Loucy (cell line): ENCODE measurements at regions not wholly inside any gene's neighbourhood (a gene's known extent, or its start where the extent isn't known, plus 50 kb on each side); places are given as distances from the start of the nearest gene placed in this dataset.

ENCODE experiments used
- H2AFZ ChIP-seq: fragments of 200-600 bp; sonication (generic); 2 replicates; pipeline ENCODE4 v1.6.0; 2016; ENCODE audit warnings: antibody characterized with exemption, mild to moderate bottlenecking, low read length, moderate library complexity
- H3F3A ChIP-seq: fragments of 200-600 bp; 2 replicates; pipeline ENCODE4 v1.6.0; 2016; ENCODE audit warnings: antibody characterized with exemption, low read depth, mild to moderate bottlenecking
- H3K27me3 ChIP-seq: fragments of 200-600 bp; sonication (generic); 2 replicates; pipeline ENCODE4 v1.6.1; 2014; ENCODE audit warnings: low read length, mild to moderate bottlenecking; ENCODE audit not compliant: insufficient read depth, poor library complexity, severe bottlenecking
- H3K36me3 ChIP-seq: fragments of 200-600 bp; sonication (generic); 2 replicates; pipeline ENCODE4 v1.6.1; 2016; ENCODE audit warnings: low read length; ENCODE audit not compliant: insufficient read depth
- H3K4me1 ChIP-seq: fragments of 200-600 bp; sonication (generic); 2 replicates; pipeline ENCODE4 v1.5.1; 2014; ENCODE audit warnings: low read length, mild to moderate bottlenecking; ENCODE audit not compliant: insufficient read depth, poor library complexity, severe bottlenecking
- H3K4me2 ChIP-seq: fragments of 200-600 bp; sonication (generic); 2 replicates; pipeline ENCODE4 v1.6.0; 2014; ENCODE audit warnings: antibody characterized with exemption, low read length, low read depth, mild to moderate bottlenecking; ENCODE audit not compliant: poor library complexity, severe bottlenecking
- H3K4me3 ChIP-seq: fragments of 200-600 bp; sonication (generic); 2 replicates; pipeline ENCODE4 v1.5.1; 2014; ENCODE audit warnings: low read length, mild to moderate bottlenecking, mixed read lengths; ENCODE audit not compliant: poor library complexity, severe bottlenecking
- H3K79me2 ChIP-seq: fragments of 200-600 bp; sonication (generic); 2 replicates; pipeline ENCODE4 v1.6.1; 2014; ENCODE audit warnings: low read length; ENCODE audit not compliant: insufficient read depth
- H3K9ac ChIP-seq: fragments of 200-600 bp; sonication (generic); 2 replicates; pipeline ENCODE4 v1.6.0; 2014; ENCODE audit warnings: mild to moderate bottlenecking, low read depth, low read length, moderate library complexity; ENCODE audit not compliant: poor library complexity, severe bottlenecking
- H3K9me2 ChIP-seq: fragments of 200-600 bp; sonication (generic); replicated peaks from 2 replicates; pipeline ENCODE4 v1.6.1; 2016; ENCODE audit warnings: low read depth, low read length, mixed read lengths
- H3K9me3 ChIP-seq: fragments of 200-600 bp; sonication (generic); 2 replicates; pipeline ENCODE4 v1.6.1; 2014; ENCODE audit warnings: mild to moderate bottlenecking, antibody characterized with exemption, low read length, low read depth; ENCODE audit not compliant: insufficient read depth
- H4K20me1 ChIP-seq: fragments of 200-600 bp; sonication (generic); 2 replicates; pipeline ENCODE4 v1.6.0; 2014; ENCODE audit warnings: antibody characterized with exemption, low read length, mild to moderate bottlenecking; ENCODE audit not compliant: insufficient read depth, poor library complexity, severe bottlenecking
- EZH2phosphoT487 ChIP-seq: fragments of 200-600 bp; IDR thresholded peaks from 2 replicates; pipeline ENCODE4 v1.6.1; 2018; ENCODE audit warnings: antibody characterized with exemption, mild to moderate bottlenecking, moderate library complexity, borderline replicate concordance
- TF ChIP-seq, protein P1 (sequence below): fragments of 200-600 bp; sonication (generic); conservative IDR thresholded peaks from 2 replicates; pipeline ENCODE4 v1.5.1; 2014; ENCODE audit warnings: mild to moderate bottlenecking, antibody characterized with exemption, low read length

GRCh38 chr3:11091791-11092190 is 62.5 kb upstream of the HRH1 start:
- H3K27me3 ChIP-seq = no peaks in the 10 kb centered on the region
- H3K79me2 ChIP-seq = no peaks in the 10 kb centered on the region
- peaks cover 5% of the 10 kb centered on the region; the same call in 1 of the 2 replicates for H3K9me3 ChIP-seq
- no peak overlapping the region for H3K4me2 ChIP-seq
- H3K4me3 ChIP-seq = no peak overlapping the region
- H2AFZ ChIP-seq = no peak overlapping the region
- no peaks in the 10 kb centered on the region for H4K20me1 ChIP-seq
- H3K9me2 ChIP-seq = no peaks in the 10 kb centered on the region
- no peaks in the 10 kb centered on the region for H3F3A ChIP-seq
- H3K4me1 ChIP-seq = no peaks in the 10 kb centered on the region
- TF ChIP-seq, protein P1, sequence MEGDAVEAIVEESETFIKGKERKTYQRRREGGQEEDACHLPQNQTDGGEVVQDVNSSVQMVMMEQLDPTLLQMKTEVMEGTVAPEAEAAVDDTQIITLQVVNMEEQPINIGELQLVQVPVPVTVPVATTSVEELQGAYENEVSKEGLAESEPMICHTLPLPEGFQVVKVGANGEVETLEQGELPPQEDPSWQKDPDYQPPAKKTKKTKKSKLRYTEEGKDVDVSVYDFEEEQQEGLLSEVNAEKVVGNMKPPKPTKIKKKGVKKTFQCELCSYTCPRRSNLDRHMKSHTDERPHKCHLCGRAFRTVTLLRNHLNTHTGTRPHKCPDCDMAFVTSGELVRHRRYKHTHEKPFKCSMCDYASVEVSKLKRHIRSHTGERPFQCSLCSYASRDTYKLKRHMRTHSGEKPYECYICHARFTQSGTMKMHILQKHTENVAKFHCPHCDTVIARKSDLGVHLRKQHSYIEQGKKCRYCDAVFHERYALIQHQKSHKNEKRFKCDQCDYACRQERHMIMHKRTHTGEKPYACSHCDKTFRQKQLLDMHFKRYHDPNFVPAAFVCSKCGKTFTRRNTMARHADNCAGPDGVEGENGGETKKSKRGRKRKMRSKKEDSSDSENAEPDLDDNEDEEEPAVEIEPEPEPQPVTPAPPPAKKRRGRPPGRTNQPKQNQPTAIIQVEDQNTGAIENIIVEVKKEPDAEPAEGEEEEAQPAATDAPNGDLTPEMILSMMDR = no peak
- TF ChIP-seq EZH2phosphoT487 = no peak
- no peak overlapping the region for H3K9ac ChIP-seq
- H3K36me3 ChIP-seq = no peaks in the 10 kb centered on the region

DNA sequence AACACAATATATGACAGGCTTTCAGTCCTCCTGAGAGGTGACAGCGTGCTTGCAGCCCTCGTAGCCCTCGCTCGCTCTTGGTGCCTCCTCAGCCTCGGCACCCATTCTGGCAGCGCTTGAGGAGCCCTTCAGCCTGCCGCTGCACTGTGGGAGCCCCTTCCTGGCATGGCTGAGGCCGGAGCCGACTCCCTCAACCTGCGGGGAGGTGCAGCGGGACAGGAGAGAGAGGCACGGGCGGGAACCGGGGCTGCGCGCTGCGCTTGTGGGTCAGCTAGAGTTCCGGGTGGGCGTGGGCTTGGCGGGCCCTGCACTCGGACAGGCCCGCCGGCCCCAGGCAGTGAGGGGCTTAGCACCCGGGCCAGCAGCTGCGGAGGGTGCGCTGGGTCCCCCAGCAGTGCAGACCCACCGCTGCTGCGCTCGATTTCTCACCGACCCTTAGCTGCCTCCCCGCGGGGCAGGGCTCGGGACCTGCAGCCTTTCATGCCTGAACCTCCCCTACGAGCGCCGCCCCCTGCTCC is 60.4 kb upstream of the HRH1 start:
- Histone ChIP-seq H4K20me1 (no peaks in the 10 kb centered on the region), H3F3A (no peaks in the 10 kb centered on the region), H2AFZ (no peak overlapping the region), H3K4me1 (no peaks in the 10 kb centered on the region), H3K4me3 (no peak overlapping the region), H3K79me2 (no peaks in the 10 kb centered on the region), H3K9me3 (peaks cover 5% of the 10 kb centered on the region; the same call in 1 of the 2 replicates), H3K9ac (no peak overlapping the region), H3K9me2 (no peaks in the 10 kb centered on the region), H3K4me2 (no peak overlapping the region), H3K27me3 (no peaks in the 10 kb centered on the region), H3K36me3 (no peaks in the 10 kb centered on the region)
- TF ChIP-seq, protein P1 = no peak
- TF ChIP-seq EZH2phosphoT487 = no peak

DNA sequence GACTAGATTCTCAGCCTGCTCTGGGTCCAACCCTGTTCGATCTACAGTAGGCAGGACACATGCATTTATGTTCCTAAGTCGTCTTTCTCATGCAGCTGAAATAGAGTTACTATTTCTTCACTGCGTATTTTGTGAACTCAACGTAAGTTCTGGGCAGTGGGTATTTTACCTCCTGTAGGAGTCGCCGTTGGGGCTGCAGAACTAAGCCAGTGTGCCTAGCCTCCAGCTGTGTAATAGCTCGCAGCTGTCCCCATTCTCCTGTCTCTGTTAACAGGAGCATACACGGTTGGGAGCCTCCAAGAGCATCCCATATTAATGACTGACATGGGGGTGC is 58.4 kb upstream of the HRH1 start:
- Histone ChIP-seq H3K79me2 (no peaks in the 10 kb centered on the region), H3K36me3 (no peaks in the 10 kb centered on the region), H2AFZ (no peak overlapping the region), H3K9ac (no peak overlapping the region), H3F3A (no peaks in the 10 kb centered on the region), H3K4me1 (no peaks in the 10 kb centered on the region), H3K27me3 (no peaks in the 10 kb centered on the region), H3K4me2 (peak overlapping the region; percentile 62), H3K4me3 (no peak overlapping the region), H3K9me3 (peaks cover 5% of the 10 kb centered on the region; the same call in 1 of the 2 replicates), H3K9me2 (no peaks in the 10 kb centered on the region), H4K20me1 (no peaks in the 10 kb centered on the region)
- TF ChIP-seq EZH2phosphoT487 = no peak
- TF ChIP-seq, protein P1 = peak; percentile 30; the same call in 1 of the 2 replicates
